ENCODE measurements at regions not wholly inside any gene's neighbourhood (a gene's known extent, or its start where the extent isn't known, plus 50 kb on each side); places are given as distances from the start of the nearest gene placed in this dataset.

DNA sequence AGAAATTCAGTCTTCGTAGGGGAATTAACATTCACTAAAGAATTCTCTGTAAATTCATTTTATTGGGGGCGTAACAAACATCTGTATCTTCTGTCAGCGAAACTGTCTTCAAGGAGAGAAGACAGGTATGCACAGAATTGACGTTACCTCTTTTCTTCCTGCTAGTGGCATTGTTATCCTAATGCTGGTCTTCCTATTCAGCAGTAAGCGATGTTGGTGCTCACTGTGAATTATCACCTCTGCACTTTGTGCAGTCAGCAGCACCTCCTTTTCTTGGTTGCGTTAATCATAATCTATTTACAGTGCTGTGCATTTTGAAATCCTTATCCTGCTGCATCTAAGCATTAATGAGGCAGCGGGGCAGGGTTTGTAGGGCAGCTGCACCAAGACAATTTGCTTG is 362.3 kb downstream of the SLC4A3 start:
- H2AK5ac ChIP-seq (ENCODE audit: insufficient read length, low read length) = no peak overlapping the region
- no peaks in the 10 kb centered on the region for H3K9me3 ChIP-seq (ENCODE audit: control insufficient read depth, low read depth, low read length)
- Mint-ChIP-seq H3K4me1 (peaks cover 12 to 13% of the 10 kb centered on the region in 2 experiments), H3K9me3 (no peaks in the 10 kb centered on the region; a peak in 2 of 5 replicates), H3K36me3 (ENCODE audit: insufficient read depth in 1 of 3, low read depth in 3 of 3) (no peaks in the 10 kb centered on the region; a peak in 1 of 7 replicates), H3K27me3 (ENCODE audit: low read depth) (peaks cover 8% of the 10 kb centered on the region), H3K4me3 (no peak overlapping the region), H3K27ac (no peak overlapping the region)
- no peaks in the 10 kb centered on the region for H3K27me3 ChIP-seq (ENCODE audit: insufficient read depth, low read length)
- H3K23ac ChIP-seq (ENCODE audit: insufficient read length, low read depth, low read length) = no peak overlapping the region
- WGBS (ENCODE audit: extremely low coverage, insufficient read length, low lambda C conversion rate) = no CpG with 5 or more reads among the region's 7 CpGs
- TF ChIP-seq, protein P1, sequence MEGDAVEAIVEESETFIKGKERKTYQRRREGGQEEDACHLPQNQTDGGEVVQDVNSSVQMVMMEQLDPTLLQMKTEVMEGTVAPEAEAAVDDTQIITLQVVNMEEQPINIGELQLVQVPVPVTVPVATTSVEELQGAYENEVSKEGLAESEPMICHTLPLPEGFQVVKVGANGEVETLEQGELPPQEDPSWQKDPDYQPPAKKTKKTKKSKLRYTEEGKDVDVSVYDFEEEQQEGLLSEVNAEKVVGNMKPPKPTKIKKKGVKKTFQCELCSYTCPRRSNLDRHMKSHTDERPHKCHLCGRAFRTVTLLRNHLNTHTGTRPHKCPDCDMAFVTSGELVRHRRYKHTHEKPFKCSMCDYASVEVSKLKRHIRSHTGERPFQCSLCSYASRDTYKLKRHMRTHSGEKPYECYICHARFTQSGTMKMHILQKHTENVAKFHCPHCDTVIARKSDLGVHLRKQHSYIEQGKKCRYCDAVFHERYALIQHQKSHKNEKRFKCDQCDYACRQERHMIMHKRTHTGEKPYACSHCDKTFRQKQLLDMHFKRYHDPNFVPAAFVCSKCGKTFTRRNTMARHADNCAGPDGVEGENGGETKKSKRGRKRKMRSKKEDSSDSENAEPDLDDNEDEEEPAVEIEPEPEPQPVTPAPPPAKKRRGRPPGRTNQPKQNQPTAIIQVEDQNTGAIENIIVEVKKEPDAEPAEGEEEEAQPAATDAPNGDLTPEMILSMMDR (conservative IDR thresholded peaks at IDR 0.05) = no peak
- no peak overlapping the region for H4K5ac ChIP-seq (ENCODE audit: insufficient read length, low read depth, low read length)
- H3K4me1 ChIP-seq (ENCODE audit: insufficient read depth, low read length) = peaks cover 3% of the 10 kb centered on the region; the same call in 1 of the 2 replicates
- no peak overlapping the region for H3K18ac ChIP-seq (ENCODE audit: insufficient read length, low read depth, low read length)
- H3K23me2 ChIP-seq (ENCODE audit: insufficient read length, low read depth, low read length, poor library complexity, severe bottlenecking) = no peaks in the 10 kb centered on the region
- no peak overlapping the region for H4K8ac ChIP-seq (replicated peaks; ENCODE audit: insufficient read length, low read depth, low read length)
- no peak overlapping the region for H2BK12ac ChIP-seq (ENCODE audit: insufficient read length, low read depth, low read length)
- H2BK20ac ChIP-seq (ENCODE audit: low read depth, low read length, poor library complexity, severe bottlenecking) = no peak overlapping the region
- no peak overlapping the region for H3T11ph ChIP-seq (ENCODE audit: low read length)
- H4K91ac ChIP-seq (ENCODE audit: insufficient read length, low read depth, low read length) = no peak overlapping the region
- no peaks in the 10 kb centered on the region for H3K79me2 ChIP-seq (ENCODE audit: insufficient read depth, low read length)
- no peak for DNase-seq
- H2BK120ac ChIP-seq (ENCODE audit: low read depth, low read length, poor library complexity, severe bottlenecking) = no peak overlapping the region
- H3K4me2 ChIP-seq (ENCODE audit: insufficient read depth, insufficient read length, low read length) = no peak overlapping the region
- no peak overlapping the region for H3K4ac ChIP-seq (ENCODE audit: low read depth, low read length)
- no peak overlapping the region for H2BK15ac ChIP-seq (ENCODE audit: low read depth, low read length)
- no peak overlapping the region for H3K56ac ChIP-seq (ENCODE audit: insufficient read length, low read depth, low read length)
- no peak overlapping the region for H3K9ac ChIP-seq (ENCODE audit: extremely low read depth, insufficient read length, low read length)
- H2BK5ac ChIP-seq (ENCODE audit: insufficient read length, low read length) = no peak overlapping the region
- H3K79me1 ChIP-seq (ENCODE audit: insufficient read depth, low read depth, low read length, poor library complexity, severe bottlenecking) = no peaks in the 10 kb centered on the region
- H3K14ac ChIP-seq (ENCODE audit: insufficient read depth, low read length) = no peak overlapping the region
- H2AFZ ChIP-seq (ENCODE audit: low read length) = no peak overlapping the region
- no peak overlapping the region for H3K27ac ChIP-seq (ENCODE audit: insufficient read length, low read depth, low read length)
- no peaks in the 10 kb centered on the region for H4K20me1 ChIP-seq (ENCODE audit: control insufficient read depth, insufficient read depth, insufficient read length)
